ENCODE measurements at regions not wholly inside any gene's neighbourhood (a gene's known extent, or its start where the extent isn't known, plus 50 kb on each side); places are given as distances from the start of the nearest gene placed in this dataset.

DNA sequence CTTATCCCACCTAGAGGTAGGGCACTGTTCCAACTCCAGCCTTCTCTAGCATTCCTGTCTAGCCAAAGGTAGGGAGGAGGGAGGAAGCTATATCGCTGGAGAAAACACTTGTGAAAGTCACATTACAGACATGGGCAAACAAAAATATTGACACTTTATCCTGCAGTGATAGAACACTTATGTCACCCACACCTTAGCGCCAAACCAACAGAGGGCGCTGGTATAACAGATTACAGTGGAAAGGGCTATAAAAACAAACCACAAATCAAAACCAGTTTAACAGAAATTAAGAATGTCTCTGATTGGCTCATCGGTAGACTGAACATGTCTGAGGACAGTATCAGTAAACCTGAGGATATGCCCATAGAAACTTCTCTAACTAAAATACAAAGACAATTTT is 451.3 kb downstream of the TLL1 start:
- TF ChIP-seq EZH2 (IDR thresholded peaks at IDR 0.05) (no peak), POLR2AphosphoS5 (IDR thresholded peaks at IDR 0.05; ENCODE audit: borderline replicate concordance, low read depth, low read length) (no peak), FOXP2 (optimal IDR thresholded peaks at IDR 0.05; ENCODE audit: control extremely low read depth, extremely low read length, insufficient read depth) (no peak)
